ENCODE measurements at regions not wholly inside any gene's neighbourhood (a gene's known extent, or its start where the extent isn't known, plus 50 kb on each side); places are given as distances from the start of the nearest gene placed in this dataset.
"Not testable (repeated sequence)": the region's sequence is repeated elsewhere in the genome, so short reads cannot be mapped to it uniquely, and the experiment has no call there.

- Mint-ChIP-seq H3K27ac (peak overlapping the region; percentile 17 to 71 (median 46)), H3K4me3 (no peak overlapping the region), H3K36me3 (ENCODE audit: low read depth) (peaks cover 25% of the 10 kb centered on the region), H3K9me3 (no peaks in the 10 kb centered on the region), H3K4me1 (peaks cover 11% of the 10 kb centered on the region), H3K27me3 (ENCODE audit: low read depth) (no peaks in the 10 kb centered on the region)
- no peak for TF ChIP-seq CTCF (IDR thresholded peaks at IDR 0.05; ENCODE audit: unreplicated experiment in 3 of 3)
Observed at GRCh38 chr1:217052196-217052595, 329.0 kb upstream of the ESRRG start.

GRCh38 chr1:217049721-217050120 is 326.5 kb upstream of the ESRRG start:
- Mint-ChIP-seq H3K27me3 (ENCODE audit: low read depth) (no peaks in the 10 kb centered on the region), H3K9me3 (no peaks in the 10 kb centered on the region), H3K4me3 (no peak overlapping the region), H3K27ac (no peak overlapping the region), H3K4me1 (peaks cover 11% of the 10 kb centered on the region), H3K36me3 (ENCODE audit: low read depth) (peaks cover 20% of the 10 kb centered on the region)
- TF ChIP-seq CTCF (IDR thresholded peaks at IDR 0.05; ENCODE audit: unreplicated experiment in 3 of 3) = no peak

GRCh38 chr1:217049081-217049480 is 325.9 kb upstream of the ESRRG start:
- Mint-ChIP-seq H3K27me3 (ENCODE audit: low read depth) (no peaks in the 10 kb centered on the region), H3K9me3 (no peaks in the 10 kb centered on the region), H3K36me3 (ENCODE audit: low read depth) (peaks cover 20% of the 10 kb centered on the region), H3K4me3 (no peak overlapping the region), H3K27ac (no peak overlapping the region), H3K4me1 (peaks cover 17% of the 10 kb centered on the region)
- TF ChIP-seq CTCF (IDR thresholded peaks at IDR 0.05; ENCODE audit: unreplicated experiment in 3 of 3) = no peak

DNA sequence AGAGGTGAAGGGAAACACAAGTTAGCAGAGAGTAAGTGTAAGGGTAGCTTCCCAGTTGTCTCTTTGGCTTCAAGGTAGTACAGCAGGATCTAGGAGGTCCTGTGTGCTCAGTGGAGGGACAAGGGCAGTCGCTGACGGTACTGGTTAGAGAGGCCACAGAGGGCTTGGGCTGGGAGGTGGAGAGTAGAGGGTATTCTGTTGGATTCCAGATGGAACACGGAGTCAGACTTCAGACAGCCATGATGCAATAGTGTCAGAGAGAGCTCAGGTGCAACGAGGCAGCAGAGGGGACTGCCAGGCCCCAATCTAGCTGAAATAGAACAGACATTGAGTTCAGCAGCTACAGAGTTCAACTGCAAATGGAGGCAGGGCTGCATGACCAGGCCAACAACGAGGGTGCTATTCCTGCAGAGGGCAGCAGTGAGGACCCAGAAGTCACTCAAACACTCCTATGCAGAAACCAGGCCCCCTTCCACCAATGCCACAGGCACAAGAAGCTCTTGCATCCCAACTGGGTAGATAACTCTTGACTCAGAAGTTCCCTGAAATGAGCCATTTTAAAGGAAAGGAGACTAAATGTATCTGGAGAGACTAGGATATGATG is 325.0 kb upstream of the ESRRG start:
- H3K4me3 Mint-ChIP-seq = no peak overlapping the region
- H3K27me3 Mint-ChIP-seq (ENCODE audit: low read depth) = no peaks in the 10 kb centered on the region
- TF ChIP-seq CTCF (IDR thresholded peaks at IDR 0.05; ENCODE audit: unreplicated experiment in 3 of 3) = no peak
- H3K27ac Mint-ChIP-seq = no peak overlapping the region
- no peaks in the 10 kb centered on the region for H3K9me3 Mint-ChIP-seq
- peaks cover 16% of the 10 kb centered on the region for H3K4me1 Mint-ChIP-seq
- peaks cover 20% of the 10 kb centered on the region for H3K36me3 Mint-ChIP-seq (ENCODE audit: low read depth)

DNA sequence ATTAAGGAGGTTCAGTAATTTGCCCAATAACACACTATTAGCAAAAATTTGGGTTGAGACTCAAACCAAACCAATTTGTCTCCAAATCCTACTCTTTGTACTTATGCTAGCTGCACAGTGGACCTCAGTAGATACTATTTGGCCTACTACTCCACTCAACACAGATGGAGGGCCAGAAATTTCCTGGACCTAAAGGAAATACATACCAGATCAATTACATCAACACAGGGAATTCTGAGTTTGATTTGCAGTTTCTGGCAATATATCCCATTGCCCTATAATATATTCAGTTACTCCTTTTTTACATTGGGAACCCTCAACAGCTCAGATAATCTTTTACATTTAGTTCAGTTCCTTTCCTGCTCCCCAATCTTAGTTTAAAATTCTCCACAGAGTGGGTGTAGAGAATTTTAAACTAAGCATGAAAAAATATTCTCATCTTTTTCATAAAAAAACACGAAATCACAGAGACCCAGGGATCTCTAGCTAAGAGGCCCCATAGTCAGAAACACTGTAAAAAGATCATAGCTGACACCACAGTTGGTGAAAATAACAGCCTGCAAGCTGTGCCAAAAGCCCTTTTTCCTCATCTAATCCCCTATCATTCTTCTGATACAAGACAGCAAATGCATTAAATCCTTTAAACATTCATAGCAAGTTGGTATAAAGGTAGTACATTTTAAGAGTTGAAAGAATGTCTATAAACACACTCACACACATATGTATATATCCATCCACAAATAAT is 317.7 kb upstream of the ESRRG start:
- no peak overlapping the region for H3K4me3 Mint-ChIP-seq
- H3K27ac Mint-ChIP-seq = peak overlapping the region; percentile 1 to 58 (median 58)
- peaks cover 3% of the 10 kb centered on the region for H3K27me3 Mint-ChIP-seq (ENCODE audit: low read depth)
- H3K4me1 Mint-ChIP-seq = peaks cover 40% of the 10 kb centered on the region
- H3K36me3 Mint-ChIP-seq (ENCODE audit: low read depth) = peaks cover 42% of the 10 kb centered on the region
- TF ChIP-seq CTCF (IDR thresholded peaks at IDR 0.05; ENCODE audit: unreplicated experiment in 3 of 3) = no peak
- H3K9me3 Mint-ChIP-seq = peaks cover 32% of the 10 kb centered on the region

DNA sequence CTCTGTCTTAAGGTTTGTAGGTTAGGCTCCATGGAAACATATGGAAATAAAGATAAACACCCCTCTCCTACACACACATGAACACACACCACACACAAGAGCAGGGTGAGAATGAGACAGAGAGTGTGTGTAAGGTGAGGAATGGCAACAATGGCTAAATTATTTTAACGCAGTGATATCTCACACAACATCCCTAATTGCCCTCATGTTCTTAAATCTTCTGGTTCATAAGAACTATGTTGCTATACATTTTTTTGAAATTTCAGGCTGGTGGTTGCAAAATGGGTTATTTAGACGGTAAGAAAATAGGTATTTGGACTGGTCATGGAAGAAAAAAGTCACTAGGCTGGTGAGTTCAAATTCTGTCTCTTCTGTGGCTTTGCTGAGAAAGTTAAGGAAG is 316.7 kb upstream of the ESRRG start:
- Mint-ChIP-seq H3K27ac (peak overlapping the region in 2 of 3 experiments; percentile 24 to 47), H3K27me3 (ENCODE audit: low read depth) (peaks cover 3% of the 10 kb centered on the region), H3K4me1 (peaks cover 40% of the 10 kb centered on the region), H3K4me3 (no peak overlapping the region), H3K36me3 (ENCODE audit: low read depth) (peaks cover 42% of the 10 kb centered on the region), H3K9me3 (peaks cover 32% of the 10 kb centered on the region)
- no peak for TF ChIP-seq CTCF (IDR thresholded peaks at IDR 0.05; ENCODE audit: unreplicated experiment in 3 of 3)

DNA sequence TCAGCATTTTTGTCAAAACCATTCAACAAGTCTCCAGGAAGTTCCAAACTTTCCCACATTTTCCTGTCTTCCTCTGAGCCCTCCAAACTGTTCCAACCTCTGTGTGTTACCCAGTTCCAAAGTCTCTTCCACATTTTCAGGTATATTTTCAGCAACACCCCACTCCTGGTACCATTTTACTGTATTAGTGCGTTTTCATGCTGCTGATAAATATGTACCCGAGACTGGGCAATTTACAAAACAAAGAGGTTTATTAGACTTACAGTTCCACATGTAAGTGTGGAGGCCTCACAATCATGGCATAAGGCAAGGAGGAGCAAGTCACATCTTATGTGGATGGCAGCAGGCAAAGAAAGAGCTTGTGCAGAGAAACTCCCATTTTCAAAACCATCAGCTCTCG is 315.9 kb upstream of the ESRRG start:
- H3K9me3 Mint-ChIP-seq = peaks cover 32% of the 10 kb centered on the region
- not testable (repeated sequence) for H3K4me3 Mint-ChIP-seq; H3K27me3 Mint-ChIP-seq (ENCODE audit: low read depth); H3K27ac Mint-ChIP-seq
- H3K4me1 Mint-ChIP-seq = peaks cover 35% of the 10 kb centered on the region
- H3K36me3 Mint-ChIP-seq (ENCODE audit: low read depth) = peaks cover 42% of the 10 kb centered on the region
